ENCODE measurements at regions not wholly inside any gene's neighbourhood (a gene's known extent, or its start where the extent isn't known, plus 50 kb on each side); places are given as distances from the start of the nearest gene placed in this dataset.

- no peak for TF ChIP-seq EP300 (IDR thresholded peaks at IDR 0.05; ENCODE audit: borderline replicate concordance)
- TF ChIP-seq CEBPB (IDR thresholded peaks at IDR 0.05), result no peak
- TF ChIP-seq RAD21 (IDR thresholded peaks at IDR 0.05; ENCODE audit: low read depth), result no peak
- TF ChIP-seq REST (IDR thresholded peaks at IDR 0.05; ENCODE audit: low read depth), result no peak
- no peak for TF ChIP-seq TAF1 (IDR thresholded peaks at IDR 0.05; ENCODE audit: low read depth)
- no peak for TF ChIP-seq YY1 (IDR thresholded peaks at IDR 0.05; ENCODE audit: low read depth)
- TF ChIP-seq, protein P1, sequence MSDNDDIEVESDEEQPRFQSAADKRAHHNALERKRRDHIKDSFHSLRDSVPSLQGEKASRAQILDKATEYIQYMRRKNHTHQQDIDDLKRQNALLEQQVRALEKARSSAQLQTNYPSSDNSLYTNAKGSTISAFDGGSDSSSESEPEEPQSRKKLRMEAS (IDR thresholded peaks at IDR 0.05), result no peak
- no peak for TF ChIP-seq USF1 (IDR thresholded peaks at IDR 0.05)
Measured at GRCh38 chr3:155007729-155008128, 72.4 kb upstream of the MME start.
